ENCODE measurements at regions not wholly inside any gene's neighbourhood (a gene's known extent, or its start where the extent isn't known, plus 50 kb on each side); places are given as distances from the start of the nearest gene placed in this dataset.

GRCh38 chr21:15406791-15407190 is 323.0 kb upstream of the USP25 start:
- TF ChIP-seq CTCF (IDR thresholded peaks at IDR 0.05), result no peak
- no peak for TF ChIP-seq EZH2 (IDR thresholded peaks at IDR 0.05)
- TF ChIP-seq EZH2phosphoT487 (IDR thresholded peaks at IDR 0.05), result no peak

Measured in neural progenitor cell (in vitro differentiated cells).